HG02763 (cell line): ENCODE measurements at regions not wholly inside any gene's neighbourhood (a gene's known extent, or its start where the extent isn't known, plus 50 kb on each side); places are given as distances from the start of the nearest gene placed in this dataset.
"Not testable (repeated sequence)": the region's sequence is repeated elsewhere in the genome, so short reads cannot be mapped to it uniquely, and the experiment has no call there.

Experiments used
- ATAC-seq: cut with Tn5 transposase; IDR thresholded peaks from one replicate; pipeline ENCODE4 v1.9.1; 2021; ENCODE audit warnings: mild to moderate bottlenecking, moderate library complexity; ENCODE audit not compliant: unreplicated experiment

DNA sequence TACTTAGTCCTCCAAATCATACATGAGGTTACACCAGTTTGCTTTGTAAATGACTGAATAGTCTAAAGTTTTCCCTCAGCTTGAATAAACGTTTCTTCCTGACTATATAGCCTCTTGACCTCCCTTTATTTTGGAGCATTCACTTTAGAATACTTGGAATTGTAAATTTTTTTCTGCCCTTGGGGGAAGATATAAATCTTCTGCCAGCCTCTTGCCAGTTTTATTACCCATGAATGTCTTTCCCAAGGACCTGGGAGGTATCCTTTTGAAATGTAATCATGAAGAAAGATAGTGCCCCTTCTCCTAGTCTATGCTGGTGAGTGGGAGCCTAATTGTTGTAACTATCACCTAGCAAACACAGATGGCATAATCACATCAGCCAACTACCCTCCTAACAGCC lies 2033.9 kb upstream of the PCDH20 start:
- no peak for ATAC-seq

- ATAC-seq, result no peak
These were observed 2033.0 kb upstream of the PCDH20 start for GRCh38 chr13:63448692-63449091.

DNA sequence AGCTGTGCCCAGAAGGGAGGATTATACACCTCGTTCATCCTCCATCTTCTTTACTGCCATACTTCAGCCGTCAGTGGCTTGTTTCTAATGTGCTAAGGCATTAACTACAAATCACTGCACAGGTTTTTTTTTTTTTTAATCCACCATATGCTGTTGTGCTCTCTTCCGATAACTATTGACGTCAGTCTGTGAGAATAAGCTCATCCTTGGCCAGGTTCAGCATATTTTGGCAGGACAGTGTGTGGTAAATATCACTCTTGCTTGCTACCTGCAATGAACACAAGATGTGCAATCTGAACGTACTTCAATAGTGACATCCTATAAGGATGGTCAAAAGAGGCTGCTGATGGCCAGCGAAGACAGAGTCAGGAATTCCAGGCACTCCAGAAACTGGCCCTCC lies 2030.7 kb upstream of the PCDH20 start:
- no peak for ATAC-seq

- not testable (repeated sequence) for ATAC-seq
These were observed 2028.6 kb upstream of the PCDH20 start for GRCh38 chr13:63444225-63444624.

DNA sequence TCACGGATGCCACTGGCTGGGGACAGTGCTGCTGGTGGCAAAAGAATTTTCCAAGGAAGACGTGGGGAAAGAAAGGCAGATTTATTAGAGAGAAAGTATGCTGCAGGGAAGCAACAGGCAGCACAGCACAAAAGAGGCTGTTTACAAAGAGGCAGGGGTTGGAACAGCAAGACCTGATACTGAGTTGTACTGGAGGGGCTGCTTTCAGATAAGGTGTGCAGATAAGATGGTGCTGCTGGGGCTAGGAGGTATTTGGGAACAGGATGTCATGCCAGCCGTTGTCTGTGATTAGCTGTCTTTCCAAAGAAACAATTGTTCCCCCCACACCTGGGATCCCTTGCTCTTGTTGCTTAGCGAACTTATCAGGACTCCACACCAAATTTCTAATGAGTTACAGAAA lies 2023.3 kb upstream of the PCDH20 start:
- ATAC-seq, result no peak

GRCh38 chr13:63436325-63436668 lies 2020.6 kb upstream of the PCDH20 start:
- ATAC-seq, result no peak

DNA sequence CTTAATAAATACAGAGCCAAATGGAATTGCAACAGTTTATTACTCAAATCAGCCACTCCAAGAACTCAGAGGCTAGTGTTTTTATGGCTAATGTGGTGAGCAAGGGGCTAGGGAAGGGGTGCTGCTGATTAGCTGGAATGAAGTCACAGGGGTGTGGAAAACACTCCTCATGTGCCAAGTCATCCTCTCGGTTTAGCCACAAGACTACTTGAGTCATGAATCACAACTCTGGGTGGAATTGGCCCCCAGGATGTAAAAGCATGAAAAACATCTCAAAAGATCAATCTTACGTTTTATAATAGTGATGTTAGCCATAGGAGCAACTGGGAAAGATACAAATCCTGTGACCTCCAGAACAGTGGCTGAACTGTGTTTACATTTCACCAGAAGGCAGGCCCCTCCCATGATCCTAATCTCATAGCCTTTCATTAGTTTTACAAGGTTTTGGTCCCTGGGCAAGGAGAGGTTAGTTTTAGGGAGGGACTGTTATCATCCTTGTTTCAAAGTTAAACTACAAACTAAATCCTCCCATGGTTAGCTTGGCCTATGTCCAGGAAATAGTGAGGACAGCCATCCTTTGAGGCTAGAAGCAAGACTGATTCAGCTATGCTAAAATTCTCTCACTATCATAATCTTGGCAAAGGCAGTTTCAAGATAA lies 2020.1 kb upstream of the PCDH20 start:
- ATAC-seq, result no peak

GRCh38 chr13:63433546-63434150 lies 2018.0 kb upstream of the PCDH20 start:
- no peak for ATAC-seq

DNA sequence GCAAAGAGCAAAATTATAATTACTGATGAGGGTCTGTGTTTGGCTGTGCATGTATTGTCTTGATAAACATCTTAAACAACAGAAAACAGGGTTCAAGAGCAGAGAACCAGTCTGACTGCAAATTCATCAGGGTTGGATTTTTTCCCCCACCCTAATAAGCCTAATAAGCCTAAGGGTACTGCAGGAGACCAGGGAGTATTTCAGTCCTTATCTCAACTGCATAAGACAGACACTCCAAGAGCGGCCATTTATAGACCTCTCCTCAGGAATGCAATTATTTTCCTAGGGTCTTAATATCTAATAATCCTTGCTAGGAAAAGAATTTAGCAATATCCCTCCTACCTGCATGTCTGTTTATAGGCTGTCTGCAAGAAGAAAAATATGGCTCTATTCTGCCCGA lies 2011.5 kb upstream of the PCDH20 start:
- ATAC-seq, result no peak

DNA sequence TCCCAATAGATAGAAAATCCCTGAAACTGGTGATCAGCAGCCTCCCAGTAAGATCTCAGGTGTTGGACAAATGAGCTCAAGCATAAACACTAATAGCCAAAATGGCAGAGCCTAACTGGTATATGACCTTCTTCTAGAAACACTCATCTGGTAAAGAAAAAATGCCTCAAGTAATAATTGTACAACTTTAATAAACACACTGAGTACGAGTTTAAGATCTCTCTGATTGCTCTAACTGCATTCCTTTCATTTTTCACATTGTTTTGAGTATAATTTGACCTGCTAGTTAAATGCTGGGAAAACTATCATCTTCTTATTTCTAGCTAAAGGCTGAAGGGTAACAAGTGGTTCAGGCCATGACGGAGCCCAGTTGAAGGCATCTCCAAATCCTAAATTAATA lies 2009.5 kb upstream of the PCDH20 start:
- no peak for ATAC-seq

DNA sequence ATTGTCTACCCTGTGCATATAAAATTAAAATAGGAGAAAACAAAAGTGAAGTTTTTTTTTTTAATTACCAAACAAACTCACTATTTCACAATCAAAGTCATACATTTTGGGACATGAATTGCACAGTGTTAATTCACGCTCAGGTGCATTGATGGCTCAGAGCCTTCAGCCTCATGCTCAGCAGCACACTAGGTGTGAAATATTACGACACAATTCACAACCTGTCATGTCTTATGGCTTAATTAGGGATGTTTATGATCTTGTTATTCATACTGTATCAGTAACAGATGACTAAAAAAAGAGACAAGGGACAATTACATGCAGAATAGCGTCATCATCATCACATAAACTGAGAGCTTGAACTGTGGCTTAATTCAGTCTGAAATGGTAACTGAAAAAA lies 2005.5 kb upstream of the PCDH20 start:
- no peak for ATAC-seq

GRCh38 chr13:63420685-63421084 lies 2005.0 kb upstream of the PCDH20 start:
- ATAC-seq, result no peak

GRCh38 chr13:63414247-63414646 lies 1998.6 kb upstream of the PCDH20 start:
- ATAC-seq, result no peak

GRCh38 chr13:63409791-63410351 lies 1994.2 kb upstream of the PCDH20 start:
- ATAC-seq, result no peak

DNA sequence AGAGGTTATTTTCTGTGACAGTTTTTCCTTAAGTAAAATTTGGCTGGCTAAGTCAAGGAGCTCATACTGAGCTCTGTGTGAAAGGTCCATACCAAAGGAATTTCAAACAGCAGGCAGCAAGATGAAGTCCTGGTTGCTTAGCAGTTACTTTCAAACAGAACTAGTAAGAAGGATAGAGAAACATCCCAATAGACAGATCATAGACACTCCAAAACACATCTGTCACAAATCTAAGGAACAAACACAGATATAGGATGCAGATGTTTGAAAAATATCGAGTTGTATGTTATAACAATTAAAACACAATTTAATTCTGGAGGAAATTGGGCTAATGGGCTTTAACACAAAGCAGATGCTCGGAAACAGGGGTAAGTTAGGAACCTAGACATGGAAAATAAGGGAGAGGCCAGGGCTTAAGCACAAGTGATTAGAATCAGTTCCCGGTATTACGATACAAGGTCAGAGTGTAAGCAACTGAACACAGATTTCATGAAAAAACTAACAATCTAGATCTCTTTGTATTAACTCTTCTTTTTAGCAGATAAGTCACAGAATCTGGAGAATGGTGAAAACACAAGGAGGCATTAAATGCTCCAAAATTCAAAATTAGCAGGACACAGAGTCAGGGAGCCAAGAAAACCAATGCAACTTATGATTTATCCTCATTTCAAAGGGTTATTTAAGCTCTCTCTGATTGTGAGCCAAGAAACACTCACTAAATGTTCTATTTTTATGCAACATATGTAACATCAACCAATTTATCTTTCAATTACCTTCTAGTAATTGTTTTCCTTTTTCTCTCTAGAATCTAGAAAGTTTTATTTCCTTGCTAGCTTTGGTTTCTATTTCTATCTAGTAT lies 1992.9 kb upstream of the PCDH20 start:
- no peak for ATAC-seq

- no peak for ATAC-seq
These were observed 1988.1 kb upstream of the PCDH20 start for GRCh38 chr13:63403733-63404132.

GRCh38 chr13:63396746-63397145 lies 1981.1 kb upstream of the PCDH20 start:
- no peak for ATAC-seq

DNA sequence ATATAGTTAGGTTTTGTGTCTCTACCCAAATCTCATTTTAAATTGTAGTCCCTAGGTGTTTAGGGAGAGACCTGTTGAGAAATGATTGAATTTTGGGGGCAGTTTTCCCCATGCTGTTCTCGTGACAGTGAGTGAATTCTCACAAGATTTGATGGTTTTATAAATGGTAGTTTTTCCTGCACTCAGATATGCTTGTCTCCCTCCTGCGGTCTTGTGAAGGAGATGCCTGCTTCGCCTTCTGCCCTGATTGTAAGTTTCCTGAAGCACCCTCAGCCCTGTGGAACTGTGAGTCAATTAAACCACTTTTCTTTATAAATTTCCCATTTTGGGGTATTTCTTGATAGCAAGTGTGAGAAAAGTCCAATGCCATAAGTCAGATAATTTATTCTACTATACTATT lies 1977.5 kb upstream of the PCDH20 start:
- no peak for ATAC-seq

- no peak for ATAC-seq
These were observed 1974.1 kb upstream of the PCDH20 start for GRCh38 chr13:63389756-63390155.

DNA sequence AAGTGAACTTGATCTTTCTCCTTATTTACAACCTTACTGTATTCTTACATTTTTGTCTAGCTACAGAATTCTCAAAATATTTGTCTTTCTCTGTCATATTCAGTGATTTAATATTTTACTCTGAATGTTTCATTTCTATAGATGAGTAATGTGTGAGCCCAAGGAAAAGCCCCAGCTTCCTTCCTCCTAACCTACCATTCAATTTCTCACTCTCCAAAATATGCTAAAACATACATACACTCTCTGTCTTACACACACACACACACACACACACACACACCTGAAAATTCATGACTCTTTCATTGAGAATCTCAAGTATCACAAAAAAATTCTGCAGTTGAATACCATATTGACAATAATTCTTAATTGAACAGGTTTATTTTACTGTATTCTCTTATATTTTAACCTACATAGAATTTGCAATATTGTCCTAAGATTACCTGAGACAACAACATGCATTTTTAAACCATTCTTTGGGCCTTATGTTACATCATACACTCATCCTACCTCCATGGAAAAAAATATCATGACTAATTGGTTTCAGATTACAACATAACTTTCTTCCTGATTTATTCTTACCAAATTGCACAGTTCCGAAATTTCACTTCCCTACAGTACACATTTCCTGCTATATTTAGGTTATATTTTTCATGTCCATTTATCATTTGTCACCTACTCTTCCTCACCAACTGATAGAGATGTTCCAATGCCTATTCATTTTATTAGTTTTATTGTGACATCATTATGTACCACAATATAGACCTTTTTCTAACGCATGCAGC lies 1965.6 kb upstream of the PCDH20 start:
- ATAC-seq, result no peak

DNA sequence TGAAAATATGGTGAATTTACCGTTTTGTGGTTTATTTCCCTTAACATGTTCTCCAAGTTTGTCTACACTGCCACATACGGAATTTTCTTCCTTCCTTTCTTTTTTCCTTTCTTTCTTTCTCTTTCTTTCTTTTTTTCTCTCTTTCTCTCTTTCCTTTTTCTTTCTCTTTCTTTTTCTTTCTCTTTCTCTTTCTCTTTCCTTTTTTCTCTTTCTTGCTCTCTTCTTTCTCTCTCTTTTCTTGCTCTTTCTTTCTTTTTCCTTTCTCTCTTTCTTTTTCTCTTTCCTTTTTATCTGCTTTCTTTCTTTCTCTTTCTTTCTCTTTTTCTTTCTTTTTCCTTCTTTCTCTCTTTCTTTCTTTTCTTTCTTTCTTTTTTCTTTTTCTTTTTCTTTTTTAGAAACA lies 1962.3 kb upstream of the PCDH20 start:
- no peak for ATAC-seq
